OCI-LY1 (cell line): ENCODE measurements at regions not wholly inside any gene's neighbourhood (a gene's known extent, or its start where the extent isn't known, plus 50 kb on each side); places are given as distances from the start of the nearest gene placed in this dataset.

Experiments
- H2AFZ ChIP-seq: fragments of 200-600 bp; sonication (generic), shearing (Covaris generic); 2 replicates; pipeline ENCODE4 v1.6.0; 2014; ENCODE audit warnings: antibody characterized with exemption, mild to moderate bottlenecking, low read length
- H3F3A ChIP-seq: fragments of 200-600 bp; sonication (generic), shearing (Covaris generic); 2 replicates; pipeline ENCODE4 v1.6.0; 2014; ENCODE audit warnings: mild to moderate bottlenecking, antibody characterized with exemption, low read length, moderate library complexity; ENCODE audit not compliant: insufficient read depth
- H3K27ac ChIP-seq: fragments of 200-600 bp; sonication (generic); 2 replicates; pipeline ENCODE4 v1.5.1; 2014; ENCODE audit warnings: low read length, mixed run types, mild to moderate bottlenecking, low read depth; ENCODE audit not compliant: poor library complexity, severe bottlenecking
- H3K27me3 ChIP-seq: fragments of 200-600 bp; sonication (generic); 2 replicates; pipeline ENCODE4 v1.6.0; 2014; ENCODE audit warnings: antibody characterized with exemption, mild to moderate bottlenecking, low read length, moderate library complexity; ENCODE audit not compliant: insufficient read depth
- H3K36me3 ChIP-seq: fragments of 200-600 bp; sonication (generic); 2 replicates; pipeline ENCODE4 v1.6.1; 2014; ENCODE audit warnings: mild to moderate bottlenecking, antibody characterized with exemption, low read length, moderate library complexity, mixed read lengths; ENCODE audit not compliant: insufficient read depth
- H3K4me1 ChIP-seq: fragments of 200-600 bp; sonication (generic); 2 replicates; pipeline ENCODE4 v1.5.1; 2014; ENCODE audit warnings: mild to moderate bottlenecking, low read length, moderate library complexity; ENCODE audit not compliant: insufficient read depth, severe bottlenecking
- H3K4me2 ChIP-seq: fragments of 200-600 bp; sonication (generic), shearing (Covaris generic); 2 replicates; pipeline ENCODE4 v1.6.1; 2014; ENCODE audit warnings: low read length
- H3K4me3 ChIP-seq: fragments of 200-600 bp; sonication (generic); 2 replicates; pipeline ENCODE4 v1.5.1; 2014; ENCODE audit warnings: low read length, low read depth, mild to moderate bottlenecking, mixed read lengths; ENCODE audit not compliant: poor library complexity, severe bottlenecking
- H3K79me2 ChIP-seq: fragments of 200-600 bp; shearing (Covaris generic); 2 replicates; pipeline ENCODE4 v1.6.1; 2016; ENCODE audit warnings: mixed run types, low read length, mixed read lengths; ENCODE audit not compliant: insufficient read depth
- H3K9ac ChIP-seq: fragments of 200-600 bp; sonication (generic), shearing (Covaris generic); 2 replicates; pipeline ENCODE4 v1.6.1; 2014; ENCODE audit warnings: mild to moderate bottlenecking, low read length, mixed read lengths
- H3K9me2 ChIP-seq: fragments of 200-600 bp; sonication (generic), shearing (Covaris generic); 2 replicates; pipeline ENCODE4 v1.6.1; 2014; ENCODE audit warnings: low read depth, mild to moderate bottlenecking, low read length, mixed read lengths
- H3K9me3 ChIP-seq: fragments of 200-600 bp; shearing (Covaris generic); 2 replicates; pipeline ENCODE4 v1.6.1; 2014; ENCODE audit warnings: low read length, mixed read lengths
- H4K20me1 ChIP-seq: fragments of 200-600 bp; sonication (generic), shearing (Covaris generic); 2 replicates; pipeline ENCODE4 v1.6.0; 2016; ENCODE audit warnings: mild to moderate bottlenecking, low read length; ENCODE audit not compliant: insufficient read depth
- CTCF ChIP-seq: fragments of 200-600 bp; sonication (generic), shearing (Covaris generic); IDR thresholded peaks from 2 replicates; pipeline ENCODE4 v1.5.1; 2017; ENCODE audit warnings: mild to moderate bottlenecking, antibody characterized with exemption, low read length, moderate library complexity, mixed read lengths
- EZH2 ChIP-seq: fragments of 200-600 bp; sonication (generic), shearing (Covaris generic); IDR thresholded peaks from 2 replicates; pipeline ENCODE4 v1.8.0; 2017; ENCODE audit warnings: borderline replicate concordance, mixed run types, mild to moderate bottlenecking, antibody characterized with exemption, low read length, moderate library complexity, mixed read lengths

DNA sequence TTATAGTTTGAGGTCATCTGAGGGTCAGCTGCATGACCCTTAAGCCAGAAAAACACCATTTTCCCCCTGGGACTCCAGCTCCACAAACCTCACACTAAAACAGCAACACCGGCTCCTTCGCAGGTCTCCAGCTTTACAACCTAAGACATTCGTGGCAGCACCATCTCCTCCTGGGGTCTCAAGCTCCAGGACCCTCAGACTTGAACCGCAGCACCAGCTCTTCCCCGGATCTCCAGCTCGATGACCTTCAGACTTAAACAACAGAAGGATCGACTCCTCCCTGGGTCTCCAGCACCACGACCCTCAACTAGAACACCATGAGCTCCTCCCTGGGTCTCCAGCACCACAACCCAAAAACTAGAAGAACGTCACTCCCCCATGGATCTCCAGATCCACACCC is 233.7 kb upstream of the CNTN6 start:
- no peaks in the 10 kb centered on the region for H4K20me1 ChIP-seq
- TF ChIP-seq CTCF (no peak), EZH2 (no peak)
- H3K9ac ChIP-seq, result no peak overlapping the region
- H3K36me3 ChIP-seq, result no peaks in the 10 kb centered on the region
- no peaks in the 10 kb centered on the region for H3K79me2 ChIP-seq
- no peak overlapping the region for H3K27ac ChIP-seq
- no peak overlapping the region for H2AFZ ChIP-seq
- H3K4me3 ChIP-seq, result no peak overlapping the region
- peaks cover 16% of the 10 kb centered on the region for H3K4me1 ChIP-seq
- no peak overlapping the region for H3K4me2 ChIP-seq
- H3F3A ChIP-seq, result no peaks in the 10 kb centered on the region
- H3K9me2 ChIP-seq, result no peaks in the 10 kb centered on the region
- H3K9me3 ChIP-seq, result no peaks in the 10 kb centered on the region
- no peaks in the 10 kb centered on the region for H3K27me3 ChIP-seq

GRCh38 chr3:861721-862120 is 231.1 kb upstream of the CNTN6 start:
- no peak overlapping the region for H3K4me2 ChIP-seq
- no peak overlapping the region for H3K4me3 ChIP-seq
- H3K9me3 ChIP-seq, result no peaks in the 10 kb centered on the region
- no peaks in the 10 kb centered on the region for H4K20me1 ChIP-seq
- peaks cover 13% of the 10 kb centered on the region for H3K4me1 ChIP-seq
- H3K27me3 ChIP-seq, result no peaks in the 10 kb centered on the region
- no peak overlapping the region for H3K27ac ChIP-seq
- TF ChIP-seq CTCF (no peak), EZH2 (no peak)
- H3K79me2 ChIP-seq, result no peaks in the 10 kb centered on the region
- no peaks in the 10 kb centered on the region for H3K9me2 ChIP-seq
- H3K9ac ChIP-seq, result no peak overlapping the region
- H2AFZ ChIP-seq, result no peak overlapping the region
- H3K36me3 ChIP-seq, result no peaks in the 10 kb centered on the region
- H3F3A ChIP-seq, result no peaks in the 10 kb centered on the region

GRCh38 chr3:869269-869668 is 223.6 kb upstream of the CNTN6 start:
- Histone ChIP-seq H3K27me3 (no peaks in the 10 kb centered on the region), H2AFZ (no peak overlapping the region), H3K36me3 (no peaks in the 10 kb centered on the region), H3K4me3 (no peak overlapping the region), H3K27ac (no peak overlapping the region), H3K9me2 (no peaks in the 10 kb centered on the region), H3K9me3 (no peaks in the 10 kb centered on the region), H4K20me1 (no peaks in the 10 kb centered on the region), H3K79me2 (no peaks in the 10 kb centered on the region), H3K4me1 (no peaks in the 10 kb centered on the region), H3F3A (no peaks in the 10 kb centered on the region), H3K9ac (no peak overlapping the region), H3K4me2 (no peak overlapping the region)
- TF ChIP-seq CTCF (no peak), EZH2 (no peak)
